GM18870 (cell line): ENCODE measurements at regions not wholly inside any gene's neighbourhood (a gene's known extent, or its start where the extent isn't known, plus 50 kb on each side); places are given as distances from the start of the nearest gene placed in this dataset.
"Not testable (repeated sequence)": the region's sequence is repeated elsewhere in the genome, so short reads cannot be mapped to it uniquely, and the experiment has no call there.

Experiments
- ATAC-seq: cut with Tn5 transposase; IDR thresholded peaks from one replicate; pipeline ENCODE4 v1.9.1; 2021; ENCODE audit warnings: moderate library complexity; ENCODE audit not compliant: unreplicated experiment

DNA sequence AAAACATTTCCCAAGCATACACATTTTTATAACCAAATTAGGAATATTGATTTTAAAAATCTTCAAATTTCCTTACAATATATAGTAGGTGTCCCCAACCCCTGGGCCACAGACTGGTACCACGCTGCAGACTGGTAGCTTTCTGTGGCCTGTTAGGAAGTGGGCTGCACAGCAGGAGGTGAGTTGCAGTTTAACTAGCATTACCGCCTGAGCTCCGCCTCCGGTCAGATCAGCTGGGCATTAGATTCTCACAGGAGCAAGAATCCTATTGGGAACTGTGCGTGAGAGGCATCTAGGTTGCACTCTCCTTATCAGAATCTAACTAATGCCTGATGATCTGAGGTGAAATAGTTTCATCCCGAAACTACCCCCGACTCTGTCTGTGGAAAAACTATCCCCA lies 62.1 kb downstream of the ZWINT start:
- no peak for ATAC-seq

DNA sequence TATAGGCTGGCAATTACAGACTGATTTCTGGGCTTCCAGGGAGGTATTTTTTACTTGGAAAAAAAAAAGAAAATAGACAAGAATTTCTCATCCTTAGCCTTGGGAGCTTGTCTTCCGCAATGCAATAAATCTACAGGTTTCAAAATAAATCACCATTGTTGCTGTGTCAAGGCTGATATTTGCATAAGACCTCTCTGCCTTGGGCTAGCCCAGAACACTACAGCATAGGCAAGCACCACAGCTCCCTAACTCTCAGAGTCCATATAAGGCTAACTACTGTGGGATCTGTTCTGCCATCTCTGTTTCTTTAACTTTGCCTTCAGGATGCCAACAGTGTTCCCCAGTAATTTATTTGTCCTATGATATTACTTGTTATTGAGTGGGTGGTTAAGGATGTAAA lies 64.4 kb downstream of the ZWINT start:
- no peak for ATAC-seq

DNA sequence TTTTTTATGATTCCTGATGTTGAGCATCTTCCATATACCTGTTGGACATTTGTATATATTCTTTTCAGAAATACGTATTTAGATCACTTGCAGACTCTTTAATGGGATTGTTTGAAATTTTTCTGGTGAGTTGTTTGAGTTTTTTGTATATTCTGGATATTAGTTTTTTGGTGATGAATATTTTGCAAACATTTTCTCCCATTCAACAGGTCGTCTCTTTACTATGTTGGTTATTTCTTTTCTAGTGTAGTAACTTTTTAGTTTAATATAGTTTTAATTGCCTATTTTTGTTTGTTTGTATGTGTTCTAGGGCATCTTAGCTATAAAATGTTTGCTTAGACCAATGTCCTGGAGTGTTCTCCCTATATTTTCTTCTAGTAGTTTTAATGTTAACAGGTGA lies 72.7 kb downstream of the ZWINT start:
- ATAC-seq, result no peak

DNA sequence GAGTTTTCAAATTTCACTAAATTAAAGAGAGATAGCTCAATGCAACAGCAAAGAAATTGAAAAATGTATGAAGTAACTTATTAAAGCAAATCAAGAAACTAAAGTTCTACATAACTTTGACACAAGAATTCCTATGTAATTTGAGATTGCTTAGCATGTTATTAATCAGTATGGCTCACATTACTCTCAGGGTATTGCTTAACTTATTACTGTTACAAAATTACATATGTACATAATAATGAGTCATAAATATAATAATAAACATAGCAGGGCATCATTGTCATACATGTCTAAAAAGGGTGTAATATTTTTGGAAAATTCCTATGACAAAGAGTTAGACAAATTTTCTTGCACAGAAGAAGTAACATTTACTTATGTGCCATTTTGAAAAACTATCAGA lies 75.0 kb downstream of the ZWINT start:
- no peak for ATAC-seq

DNA sequence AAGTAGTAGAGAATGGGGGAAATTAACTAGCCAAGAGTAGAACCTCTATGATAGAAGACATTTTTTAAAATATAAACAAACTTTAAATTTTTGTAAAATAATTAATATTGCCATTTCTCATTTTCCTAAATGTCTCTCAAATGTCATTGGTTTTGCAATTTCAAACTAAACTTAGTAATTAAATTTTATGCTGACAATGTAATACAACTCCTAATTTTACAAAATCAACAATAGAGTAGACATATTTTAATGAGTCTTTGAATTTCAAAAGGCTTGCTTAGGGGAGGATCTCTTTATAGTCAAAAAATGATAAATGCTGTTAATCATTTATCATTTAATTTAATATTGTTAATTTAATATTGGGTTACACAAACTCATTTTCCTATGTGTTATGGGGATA lies 81.8 kb downstream of the ZWINT start:
- no peak for ATAC-seq

DNA sequence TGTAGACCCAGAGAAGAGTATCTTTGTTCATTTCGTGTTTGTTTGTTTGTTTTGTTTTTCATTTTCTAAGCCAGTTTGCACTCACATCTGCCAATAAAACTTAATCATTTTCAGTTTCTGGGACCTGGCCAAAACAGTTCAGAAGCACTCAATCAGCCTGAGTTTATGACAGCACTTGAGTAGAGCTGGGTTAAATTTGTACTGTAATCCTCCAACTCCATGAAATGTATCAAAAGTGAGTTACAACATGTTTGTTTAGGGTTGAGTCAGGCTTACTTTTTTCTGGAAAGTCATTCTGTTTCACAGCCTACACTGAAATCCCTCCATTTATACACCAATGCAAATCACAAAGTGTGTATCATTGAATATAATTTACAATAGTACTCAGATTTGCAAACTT lies 91.9 kb downstream of the ZWINT start:
- no peak for ATAC-seq

DNA sequence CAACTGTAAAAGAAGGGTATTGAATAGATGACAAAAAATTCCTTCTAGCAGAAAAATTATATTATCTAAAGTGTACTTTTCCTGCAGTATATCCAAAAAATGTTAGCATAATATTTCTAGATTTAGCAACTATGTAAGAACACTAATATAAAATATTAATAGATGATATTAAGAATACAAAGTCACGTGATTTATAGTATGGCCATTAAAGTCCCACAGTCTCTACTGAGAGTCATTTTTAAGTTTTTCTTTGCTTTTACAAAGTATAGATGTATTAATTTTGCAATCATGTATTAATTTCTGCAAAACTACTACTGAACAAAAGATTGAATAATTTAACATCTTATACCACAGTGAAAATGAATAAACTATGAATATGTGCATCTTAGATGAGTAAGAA lies 94.9 kb downstream of the ZWINT start:
- no peak for ATAC-seq

DNA sequence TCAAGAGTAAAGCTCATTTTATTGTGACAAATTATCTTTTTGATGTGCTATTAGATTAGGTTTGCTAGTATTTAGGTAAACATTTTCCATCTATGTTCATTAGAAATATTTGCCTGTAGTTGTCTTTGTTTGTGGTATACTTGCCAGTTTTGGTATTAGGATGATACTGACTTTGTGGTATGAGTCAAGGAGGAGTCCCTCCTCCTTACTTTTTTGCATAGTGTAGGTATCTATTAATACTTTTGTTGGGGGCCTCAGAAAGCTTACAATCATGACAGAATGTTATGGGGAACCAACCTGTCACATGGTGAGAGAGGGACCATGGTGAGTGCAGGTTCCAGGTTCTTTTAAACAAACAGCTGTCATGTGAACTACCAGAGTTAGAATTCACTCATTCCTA lies 102.1 kb downstream of the ZWINT start:
- ATAC-seq, result peak; percentile 56

DNA sequence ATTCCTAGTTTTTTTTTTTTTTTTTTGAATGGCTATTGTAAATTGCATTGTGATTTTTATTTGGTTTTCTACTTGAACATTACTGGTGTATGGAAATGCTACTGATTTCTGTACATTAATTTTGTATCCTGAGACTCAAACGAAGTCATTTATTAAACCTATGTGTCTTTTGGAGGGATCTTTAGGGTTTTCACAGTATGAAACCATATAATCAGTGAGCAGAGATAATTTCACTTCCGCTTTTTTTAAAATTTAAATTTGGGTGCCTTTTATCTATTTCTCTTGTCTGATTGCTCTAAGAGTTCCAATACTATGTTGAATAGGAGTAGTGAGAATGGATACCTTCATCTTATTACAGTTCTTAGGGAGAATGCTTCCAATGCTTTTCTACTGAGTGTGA lies 102.7 kb downstream of the ZWINT start:
- no peak for ATAC-seq

DNA sequence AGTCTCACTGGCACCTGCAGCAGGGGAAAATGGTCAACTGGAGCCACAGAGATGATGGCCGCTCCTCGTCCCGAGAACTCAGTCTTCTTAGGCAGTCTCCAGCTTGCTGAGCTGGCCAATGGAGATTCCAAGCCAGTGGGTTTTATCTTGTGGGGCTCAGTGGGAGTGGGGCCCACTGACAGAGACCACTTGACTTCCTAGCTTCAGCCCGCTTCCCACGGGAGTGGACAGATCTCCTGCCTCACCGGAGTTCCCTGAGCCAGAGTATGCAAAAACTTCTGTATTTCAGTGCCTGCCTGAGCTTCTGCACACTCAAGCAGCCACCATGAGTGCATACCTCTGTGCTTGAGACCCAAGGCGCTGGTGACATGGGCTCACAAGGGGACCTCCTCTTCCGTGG lies 105.8 kb downstream of the ZWINT start:
- ATAC-seq, result no peak

DNA sequence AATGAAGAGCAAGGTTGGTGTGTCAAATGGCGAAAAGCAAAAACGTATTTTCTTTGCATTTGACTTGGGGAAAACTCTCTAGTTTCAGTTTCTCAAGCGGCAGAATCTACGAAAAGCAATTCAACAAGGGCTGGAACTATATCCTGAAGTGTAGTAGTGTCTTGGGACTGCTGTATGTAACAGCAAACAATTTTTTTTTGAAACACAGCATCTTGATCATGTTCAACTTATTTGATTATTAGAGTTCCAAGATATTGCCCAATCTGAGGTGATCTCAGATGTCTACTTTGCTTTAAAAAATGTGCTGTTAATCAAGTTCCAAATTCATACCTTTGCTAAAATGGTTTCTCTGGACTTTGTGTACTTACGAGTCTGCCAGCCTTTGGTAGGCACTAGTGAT lies 120.6 kb downstream of the ZWINT start:
- ATAC-seq, result no peak

DNA sequence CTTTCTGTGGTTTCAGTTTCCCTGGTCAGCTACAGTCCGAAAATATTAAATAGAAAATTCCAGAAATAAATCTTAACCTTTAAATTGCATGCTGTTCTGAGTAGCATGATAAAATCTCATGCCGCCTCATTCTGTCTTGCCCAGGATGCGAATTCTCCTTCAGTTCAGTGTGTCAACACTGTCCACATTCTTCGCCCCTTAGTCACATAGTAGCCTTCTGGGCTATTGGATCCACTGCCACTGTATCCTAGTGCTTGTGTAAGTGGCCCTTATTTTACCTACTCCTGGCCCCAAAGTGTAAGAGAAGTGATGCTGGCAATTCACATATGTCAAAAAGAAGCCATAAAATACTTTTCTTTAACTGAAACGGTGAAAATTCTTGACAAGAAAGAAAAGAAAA lies 129.6 kb downstream of the ZWINT start:
- no peak for ATAC-seq

DNA sequence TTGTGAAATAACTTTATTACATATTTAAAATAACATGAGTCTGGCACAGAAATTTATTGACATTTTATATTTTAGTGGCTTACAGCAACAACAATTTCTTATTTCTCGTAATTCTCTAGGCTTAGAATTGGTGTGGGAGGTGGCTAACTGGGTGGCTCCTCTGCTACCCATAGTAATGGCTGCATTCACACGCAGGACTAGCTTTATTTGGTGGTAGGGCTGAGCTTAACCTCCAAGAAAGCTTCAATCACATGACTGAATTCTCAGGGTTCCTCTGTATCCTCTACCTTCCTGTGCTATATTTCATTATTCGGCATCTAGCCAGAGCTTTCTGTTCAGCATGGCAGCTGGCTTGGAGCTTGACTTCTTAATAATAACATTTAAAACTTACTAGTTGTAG lies 138.8 kb downstream of the ZWINT start:
- ATAC-seq, result no peak

DNA sequence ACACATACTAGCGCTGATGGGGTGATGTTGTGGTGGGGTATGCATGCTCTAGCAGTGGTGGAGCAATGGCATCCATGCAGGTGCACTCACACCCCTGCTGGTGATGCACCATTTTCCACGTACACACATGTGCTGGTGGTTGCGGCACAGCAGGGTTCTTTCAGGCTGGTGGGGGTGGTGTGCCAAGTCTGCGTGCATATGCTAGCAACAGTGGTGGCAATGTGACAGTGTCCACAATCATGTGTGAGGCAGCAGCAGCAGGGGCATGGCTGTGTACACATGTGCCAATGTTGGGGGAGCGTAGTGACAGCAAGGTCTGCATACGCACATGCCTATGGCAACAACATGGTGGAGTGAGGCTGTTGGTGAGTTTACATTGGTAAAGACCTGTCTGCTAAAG lies 148.1 kb downstream of the ZWINT start:
- ATAC-seq, result no peak

DNA sequence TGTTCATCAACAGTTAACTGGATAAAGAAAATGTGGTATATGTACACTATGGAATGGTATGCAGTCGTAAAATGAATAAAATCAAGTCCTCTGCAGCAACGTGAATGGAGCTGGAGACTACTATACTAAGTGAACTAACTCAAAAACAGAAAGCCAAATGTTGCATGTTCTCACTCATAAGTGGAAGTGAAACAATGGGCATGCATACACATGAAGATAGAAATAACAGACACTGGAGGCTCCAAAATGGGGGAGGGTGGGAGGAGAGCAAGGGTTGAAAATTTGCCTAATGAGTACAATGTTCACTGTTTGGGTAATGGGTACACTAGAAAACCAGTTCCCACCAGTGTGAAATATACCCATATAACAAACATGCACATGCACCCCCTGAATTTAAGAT lies 179.5 kb downstream of the ZWINT start:
- peak; percentile 87 for ATAC-seq

DNA sequence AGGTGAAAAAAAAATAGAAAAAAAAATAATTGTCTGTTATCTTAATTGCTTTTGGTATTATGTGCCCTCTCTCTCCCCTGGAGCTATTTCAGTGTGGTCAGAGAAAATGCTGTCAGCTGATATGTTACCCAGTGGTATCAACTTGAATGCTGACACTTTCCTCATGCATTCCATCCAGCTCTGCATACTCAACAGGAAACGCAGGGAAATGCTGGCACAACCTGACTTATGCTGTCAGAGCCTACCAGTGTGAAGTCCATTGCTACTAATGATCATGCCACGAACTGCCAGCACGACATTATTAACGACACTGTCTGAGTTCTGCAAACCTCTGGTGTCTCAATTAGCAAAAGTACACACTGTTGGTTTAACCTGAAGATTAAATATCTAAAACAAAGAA lies 182.8 kb downstream of the ZWINT start:
- ATAC-seq, result no peak

DNA sequence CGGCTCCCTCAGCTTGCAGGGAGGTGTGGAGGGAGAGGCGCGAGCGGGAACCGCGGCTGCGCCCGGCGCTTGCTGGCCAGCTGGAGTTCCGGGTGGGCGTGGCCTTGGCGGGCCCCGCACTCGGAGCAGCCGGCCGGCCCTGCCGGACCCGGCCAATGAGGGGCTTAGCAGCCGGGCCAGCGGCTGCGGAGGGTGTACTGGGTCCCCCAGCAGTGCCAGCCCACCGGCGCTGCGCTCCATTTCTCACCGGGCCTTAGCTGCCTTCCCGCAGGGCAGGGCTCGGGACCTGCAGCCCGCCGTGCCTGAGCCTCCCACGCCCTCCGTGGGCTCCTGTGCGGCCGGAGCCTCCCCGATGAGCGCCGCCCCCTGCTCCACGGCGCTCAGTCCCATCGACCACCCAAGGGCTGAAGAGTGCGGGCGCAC lies 206.0 kb downstream of the ZWINT start:
- not testable (repeated sequence) for ATAC-seq

DNA sequence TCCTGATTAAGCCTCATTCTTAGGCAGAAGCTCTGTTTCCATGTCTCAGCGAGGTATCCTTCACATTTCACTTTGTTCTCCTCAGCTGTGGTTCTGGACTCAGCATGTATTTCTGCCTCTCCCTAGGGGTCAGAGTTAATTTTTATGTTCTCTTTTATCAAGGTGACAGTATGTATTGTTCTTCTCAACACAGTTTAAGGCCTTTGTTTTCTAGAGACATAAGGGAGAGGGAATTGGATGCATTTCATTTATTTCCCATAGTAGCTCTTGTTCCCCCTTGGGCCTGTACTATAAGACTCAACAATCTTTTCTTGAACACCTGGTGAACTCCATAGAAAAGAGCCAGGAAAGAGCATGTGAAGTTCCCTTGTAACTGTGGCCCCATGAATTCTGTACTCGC lies 214.3 kb downstream of the ZWINT start:
- no peak for ATAC-seq

DNA sequence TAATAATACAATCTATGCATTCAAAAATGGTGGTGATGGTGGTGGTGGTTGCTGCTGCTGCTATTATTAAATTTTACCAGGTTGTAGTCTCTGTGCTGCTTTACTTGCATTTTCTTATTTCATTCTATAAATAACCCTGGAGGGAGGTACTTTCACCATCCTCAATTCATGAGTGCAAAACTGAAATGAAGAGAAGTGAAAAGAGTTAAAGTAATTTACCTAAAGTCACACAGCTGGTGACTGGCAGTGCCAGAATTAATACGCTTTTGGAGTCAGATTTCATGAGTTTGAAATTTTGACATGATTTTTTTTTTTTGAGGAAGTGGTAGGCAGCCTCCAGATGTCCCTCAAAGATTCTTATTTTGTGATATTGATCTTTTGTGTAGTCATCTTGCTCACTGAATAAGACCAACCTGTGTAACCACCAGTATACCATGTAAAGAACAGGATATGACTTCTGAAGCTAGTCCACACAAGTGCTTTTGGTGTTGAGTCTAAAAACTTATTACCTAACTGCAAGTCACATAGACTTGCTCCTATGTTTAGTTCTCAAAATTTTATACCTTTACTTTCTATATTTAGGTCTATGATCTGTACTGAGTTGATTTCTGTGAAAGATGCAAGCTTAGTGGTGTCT lies 218.8 kb downstream of the ZWINT start:
- ATAC-seq, result peak; percentile 94

DNA sequence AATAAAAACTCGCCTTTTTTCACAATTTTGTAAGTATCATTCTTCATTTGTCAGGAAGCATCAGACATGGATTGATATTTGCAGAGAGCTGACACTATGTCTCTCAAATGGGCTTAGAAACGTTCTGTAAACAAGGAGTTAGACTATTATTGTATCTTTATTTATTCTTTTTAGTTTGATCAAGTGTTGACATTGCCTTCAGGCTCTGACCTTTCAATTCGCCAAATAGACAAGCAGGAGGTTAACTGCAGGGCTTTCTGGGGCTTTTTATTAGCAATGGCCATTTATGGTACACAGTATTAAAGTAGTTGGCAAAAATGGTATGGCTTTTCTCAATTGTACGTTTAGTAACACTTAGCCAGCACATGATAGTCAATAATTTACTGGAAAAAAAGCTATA lies 221.7 kb downstream of the ZWINT start:
- ATAC-seq, result no peak

DNA sequence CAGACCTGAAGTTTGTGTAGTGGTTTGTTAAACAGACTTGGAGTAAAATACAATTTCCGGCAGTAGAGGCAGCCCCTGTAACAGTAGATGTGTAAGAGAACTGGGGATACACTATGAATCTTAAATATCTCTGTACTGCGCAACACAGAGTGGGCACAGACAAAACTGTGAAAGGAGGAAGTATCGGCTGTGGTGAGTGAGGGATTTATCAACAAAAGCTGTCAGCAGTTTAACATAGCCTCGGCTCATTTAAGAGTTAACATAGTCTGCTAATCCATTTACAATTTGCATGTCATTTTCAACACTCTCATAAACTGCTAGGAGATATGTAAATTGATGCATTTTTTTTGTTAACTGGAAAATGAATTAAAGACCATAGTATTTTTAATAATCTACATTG lies 225.2 kb downstream of the ZWINT start:
- ATAC-seq, result peak; percentile 45

DNA sequence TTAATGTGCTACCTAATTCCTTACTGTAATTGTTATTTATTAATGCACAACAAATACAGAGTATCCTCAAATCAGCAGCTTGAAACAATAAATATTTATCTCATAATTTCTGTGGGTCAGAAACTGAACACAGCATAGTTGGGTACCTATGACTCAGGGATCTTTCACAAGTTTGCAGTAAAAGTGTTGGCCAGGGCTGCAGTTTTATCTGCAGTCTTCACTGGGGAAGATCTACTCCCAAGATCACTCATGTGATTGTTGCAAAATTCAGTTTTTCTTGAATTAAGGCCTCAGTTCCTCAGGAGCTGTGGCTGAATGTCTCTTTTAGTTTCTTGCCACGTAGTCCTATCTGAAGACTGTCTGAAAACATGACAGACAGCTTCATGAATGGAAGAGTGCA lies 237.8 kb downstream of the ZWINT start:
- no peak for ATAC-seq

DNA sequence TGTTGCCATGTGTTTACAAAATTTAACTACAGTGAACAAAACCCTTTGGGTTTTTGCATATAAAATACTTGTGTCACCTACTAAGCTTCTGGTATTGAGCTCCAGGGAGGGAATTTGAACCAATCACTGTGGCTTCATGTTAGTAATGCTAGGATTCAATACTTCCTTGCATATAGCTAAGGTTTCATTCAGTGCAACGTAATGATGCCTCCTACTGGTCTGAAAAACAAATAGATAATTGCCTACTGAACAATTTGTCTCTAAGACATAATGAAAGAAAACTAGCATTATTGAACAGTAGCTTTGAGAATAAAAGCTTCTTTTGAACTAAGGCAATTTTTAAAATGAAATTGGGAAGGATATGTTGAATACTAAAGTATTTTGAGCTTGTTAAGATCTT lies 244.4 kb downstream of the ZWINT start:
- no peak for ATAC-seq

DNA sequence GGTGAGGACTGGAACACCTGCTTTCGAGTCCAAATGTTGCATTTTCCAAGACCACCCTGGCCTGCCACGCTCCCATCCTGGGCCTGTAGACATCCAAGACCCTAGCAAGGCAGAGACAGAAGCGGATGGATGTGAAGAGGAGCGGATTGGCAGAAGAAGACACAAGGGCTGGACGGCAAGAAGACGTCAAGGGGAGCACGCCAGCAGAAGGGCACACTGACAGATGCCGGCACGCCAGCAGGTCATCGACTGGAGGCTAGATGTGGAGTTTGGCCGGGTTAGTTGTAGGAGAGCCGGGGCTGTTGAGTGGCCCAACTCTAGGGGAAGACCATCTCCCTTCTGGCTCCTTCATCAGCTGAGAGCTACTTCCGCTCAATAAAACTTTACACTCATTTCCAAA lies 251.6 kb downstream of the ZWINT start:
- ATAC-seq, result no peak
